ENCODE measurements at regions not wholly inside any gene's neighbourhood (a gene's known extent, or its start where the extent isn't known, plus 50 kb on each side); places are given as distances from the start of the nearest gene placed in this dataset.

- DNase-seq (no peak), ATAC-seq (no peak)
- intact Hi-C loops (cut with DNase I), result no loop called here
Measured at GRCh38 chr10:100612601-100613595, 77.2 kb downstream of the HIF1AN start.

- no peak for DNase-seq
- intact Hi-C loops (cut with DNase I), result no loop called here
Measured at GRCh38 chr10:100613846-100614245, 78.1 kb downstream of the HIF1AN start.

GRCh38 chr10:100614429-100615095, 78.8 kb downstream of the HIF1AN start:
- intact Hi-C loops (cut with DNase I), result no loop called here
- DNase-seq (no peak), ATAC-seq (no peak)

More at GRCh38 chr10:100613846-100614245, 78.1 kb downstream of the HIF1AN start:
- no peak for ATAC-seq

GRCh38 chr10:100615241-100615640, 79.5 kb downstream of the HIF1AN start:
- intact Hi-C loops (cut with DNase I), result no loop called here
- DNase-seq (no peak), ATAC-seq (no peak)

- intact Hi-C loops (cut with DNase I), result no loop called here
- DNase-seq (no peak), ATAC-seq (no peak)
Measured at GRCh38 chr10:100615908-100616307, 80.2 kb downstream of the HIF1AN start.

GRCh38 chr10:100618091-100618615, 82.4 kb downstream of the HIF1AN start:
- intact Hi-C loops (cut with DNase I), result no loop called here
- no peak for ATAC-seq
- no peak for DNase-seq

GRCh38 chr10:100618632-100619255, 83.0 kb downstream of the HIF1AN start:
- intact Hi-C loops (cut with DNase I), result no loop called here
- DNase-seq (no peak), ATAC-seq (no peak)

GRCh38 chr10:100620087-100620835, 84.5 kb downstream of the HIF1AN start:
- no peak for DNase-seq
- intact Hi-C loops (cut with DNase I), result no loop called here
- no peak for ATAC-seq

- intact Hi-C loops (cut with DNase I), result no loop called here
- no peak for ATAC-seq
- no peak for DNase-seq
Measured at GRCh38 chr10:100621360-100622205, 85.8 kb downstream of the HIF1AN start.

- intact Hi-C loops (cut with DNase I), result no loop called here
- ATAC-seq (no peak), DNase-seq (no peak)
Measured at GRCh38 chr10:100622946-100623345, 87.2 kb downstream of the HIF1AN start.

- ATAC-seq (no peak), DNase-seq (no peak)
- intact Hi-C loops (cut with DNase I), result no loop called here
Measured at GRCh38 chr10:100623521-100624230, 87.9 kb downstream of the HIF1AN start.

- intact Hi-C loops (cut with DNase I), result no loop called here
- DNase-seq (no peak), ATAC-seq (no peak)
Measured at GRCh38 chr10:100624298-100624697, 88.6 kb downstream of the HIF1AN start.

GRCh38 chr10:100625816-100626215, 90.1 kb downstream of the HIF1AN start:
- ATAC-seq (no peak), DNase-seq (no peak)
- intact Hi-C loops (cut with DNase I), result no loop called here

GRCh38 chr10:100628061-100628460, 92.3 kb downstream of the HIF1AN start:
- no peak for ATAC-seq
- DNase-seq, result no peak
- intact Hi-C loops (cut with DNase I), result no loop called here

GRCh38 chr10:100631192-100631591, 95.4 kb downstream of the HIF1AN start:
- intact Hi-C loops (cut with DNase I), result no loop called here
- no peak for ATAC-seq

GRCh38 chr10:100632027-100632426, 96.3 kb downstream of the HIF1AN start:
- DNase-seq (no peak), ATAC-seq (no peak)
- intact Hi-C loops (cut with DNase I), result no loop called here

More at GRCh38 chr10:100631192-100631591, 95.4 kb downstream of the HIF1AN start:
- DNase-seq, result no peak

- DNase-seq, result no peak
- no peak for ATAC-seq
- intact Hi-C loops (cut with DNase I), result no loop called here
Measured at GRCh38 chr10:100634034-100634433, 98.3 kb downstream of the HIF1AN start.
